Myocyte (in vitro differentiated cells): ENCODE measurements at regions not wholly inside any gene's neighbourhood (a gene's known extent, or its start where the extent isn't known, plus 50 kb on each side); places are given as distances from the start of the nearest gene placed in this dataset.

ENCODE experiments used
- DNase-seq: peaks from one replicate; pipeline ENCODE4 v3.0.0-alpha.2; 2012; ENCODE audit warnings: low read depth

- peak; percentile 71 for DNase-seq
Measured at GRCh38 chr7:130910949-130911944, 177.2 kb upstream of the KLF14 start.

DNA sequence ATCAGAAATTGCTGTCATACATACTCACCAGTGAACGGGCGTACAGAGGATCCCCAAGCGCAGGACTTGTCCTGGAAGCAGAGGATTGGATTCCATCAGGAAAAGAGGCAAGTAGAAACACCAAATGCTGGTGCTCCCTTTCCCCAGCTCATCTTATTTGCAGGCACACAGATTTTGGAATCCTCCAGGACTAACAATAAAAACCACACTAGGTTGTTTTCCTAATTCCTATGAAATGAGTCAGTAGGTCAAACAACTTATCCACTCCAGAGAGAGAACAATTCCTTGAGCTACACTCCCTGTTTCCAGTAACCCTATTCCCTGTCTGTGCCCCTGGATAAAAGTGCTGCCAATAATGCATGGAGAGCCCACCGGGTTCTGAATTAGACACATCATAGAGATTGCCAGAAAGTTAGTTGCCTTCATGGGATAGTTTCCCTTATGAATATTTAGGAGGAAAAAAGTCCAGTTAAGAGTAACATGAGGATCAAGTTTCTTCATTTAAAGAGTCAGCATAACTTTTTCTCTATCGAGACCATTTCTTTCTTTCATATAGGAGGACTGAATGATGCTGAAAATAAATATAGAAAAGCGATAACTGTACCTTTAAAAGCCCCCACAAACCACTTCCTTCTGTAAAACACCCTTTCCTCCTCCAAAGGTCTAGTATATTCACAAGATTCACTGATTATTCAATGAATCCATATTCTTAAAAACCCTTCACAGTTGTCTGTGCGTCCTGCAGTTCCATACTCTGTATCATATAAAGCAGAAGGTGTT, 178.3 kb upstream of the KLF14 start:
- peak; percentile 92 for DNase-seq

DNA sequence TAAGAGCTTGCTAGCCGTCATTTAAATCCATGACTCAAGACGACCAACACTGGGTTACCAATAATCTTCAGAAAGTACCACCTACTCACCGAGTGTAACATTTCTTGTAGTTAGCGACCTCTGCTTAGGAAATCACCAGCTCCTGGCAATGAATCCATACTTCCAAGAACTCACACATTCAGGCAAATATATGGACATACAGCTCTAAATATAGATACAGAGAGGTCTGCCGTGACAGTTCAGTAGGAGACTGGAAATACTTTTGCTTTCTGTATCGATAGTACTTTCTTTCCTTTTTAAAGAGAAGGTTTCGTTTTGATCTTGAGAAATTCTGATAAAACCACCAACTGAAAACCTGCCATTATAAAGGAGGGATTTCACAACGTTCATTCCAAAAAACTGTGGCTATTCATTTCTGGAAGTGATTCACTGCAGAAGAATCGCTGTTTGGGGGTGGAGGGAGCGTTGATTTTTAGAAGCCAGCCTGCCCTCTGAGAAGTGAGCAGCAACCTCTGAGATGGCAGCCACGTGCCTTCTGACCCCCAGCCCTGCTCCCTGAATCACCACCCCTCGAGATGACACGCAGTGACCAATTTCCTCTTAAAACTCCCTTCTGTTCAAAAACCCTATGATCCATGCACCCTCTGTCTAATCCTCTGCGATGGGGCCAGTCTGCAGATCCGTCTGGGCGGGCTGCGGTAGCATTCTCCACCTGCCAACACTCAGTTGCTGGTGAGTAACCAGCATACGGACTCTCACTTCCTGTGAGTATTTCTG, 179.0 kb upstream of the KLF14 start:
- DNase-seq = peak; percentile 95

- no peak for DNase-seq
Measured at GRCh38 chr7:130913639-130914553, 179.9 kb upstream of the KLF14 start.

- DNase-seq = no peak
Measured at GRCh38 chr7:130914554-130915294, 180.7 kb upstream of the KLF14 start.

DNA sequence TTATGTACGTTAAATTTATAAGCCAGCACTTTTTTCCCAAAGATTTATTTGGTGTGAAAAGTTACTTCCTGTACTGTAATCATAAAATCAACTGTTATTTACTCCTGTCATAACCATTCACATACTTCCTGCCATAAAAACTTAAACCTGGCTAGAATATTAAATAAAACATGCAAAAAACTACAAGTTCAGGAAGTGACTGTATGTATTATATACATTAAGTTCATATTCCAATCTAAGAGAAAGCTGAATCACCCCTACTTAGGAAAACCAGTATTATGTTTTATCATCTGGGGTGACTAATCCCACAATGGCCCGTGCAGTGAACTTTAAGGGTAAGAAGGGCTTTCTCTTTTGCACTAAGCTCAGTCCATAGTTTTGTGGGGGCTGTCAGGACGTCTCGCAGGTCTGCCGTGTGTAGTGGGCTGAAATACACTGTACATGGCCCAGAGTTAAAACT, 183.7 kb upstream of the KLF14 start:
- DNase-seq = no peak

- DNase-seq = no peak
Measured at GRCh38 chr7:130918129-130919052, 184.4 kb upstream of the KLF14 start.

GRCh38 chr7:130919316-130920103, 185.5 kb upstream of the KLF14 start:
- no peak for DNase-seq

GRCh38 chr7:130920122-130920521, 186.1 kb upstream of the KLF14 start:
- DNase-seq = no peak

- DNase-seq = peak; percentile 92
Measured at GRCh38 chr7:130921391-130922180, 187.6 kb upstream of the KLF14 start.

GRCh38 chr7:130922206-130923112, 188.5 kb upstream of the KLF14 start:
- peak; percentile 81 for DNase-seq

DNA sequence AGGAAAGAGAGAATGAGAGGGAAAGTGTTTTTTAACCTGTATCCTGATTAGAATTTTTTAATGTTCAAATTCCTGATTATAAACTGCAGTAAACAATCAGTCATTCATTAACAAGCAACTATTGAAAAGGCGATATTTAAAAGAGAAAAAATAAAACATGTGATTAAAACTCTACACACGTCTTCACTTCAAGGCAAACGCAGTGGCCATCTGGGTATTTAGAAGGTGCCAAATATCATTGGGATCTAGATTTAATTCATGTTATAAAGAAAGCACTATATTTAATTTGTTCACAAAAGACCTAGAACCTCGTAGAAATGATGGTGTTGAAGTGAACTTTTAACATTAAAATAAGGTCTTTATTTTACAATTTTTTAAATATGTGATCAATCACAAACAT, 189.4 kb upstream of the KLF14 start:
- DNase-seq = no peak

DNA sequence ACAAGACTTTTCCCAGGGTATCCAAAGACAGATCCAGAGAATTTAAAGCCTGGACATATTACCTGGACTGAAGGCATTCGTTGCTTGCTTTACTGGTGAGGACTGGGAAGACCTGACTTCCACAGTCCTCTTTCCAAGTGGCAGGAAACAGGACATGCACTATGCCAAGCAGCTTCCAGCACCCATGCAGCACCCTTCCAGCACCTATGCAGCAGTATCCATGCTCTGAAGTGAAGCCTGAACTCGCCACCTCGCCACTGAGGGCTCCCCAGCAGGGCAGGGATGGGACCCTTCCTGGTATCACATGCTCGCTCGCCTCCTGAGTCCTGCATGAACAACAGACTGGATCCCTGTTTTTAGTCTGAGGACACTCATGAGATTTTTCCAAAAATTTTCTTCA, 189.9 kb upstream of the KLF14 start:
- DNase-seq = no peak

DNA sequence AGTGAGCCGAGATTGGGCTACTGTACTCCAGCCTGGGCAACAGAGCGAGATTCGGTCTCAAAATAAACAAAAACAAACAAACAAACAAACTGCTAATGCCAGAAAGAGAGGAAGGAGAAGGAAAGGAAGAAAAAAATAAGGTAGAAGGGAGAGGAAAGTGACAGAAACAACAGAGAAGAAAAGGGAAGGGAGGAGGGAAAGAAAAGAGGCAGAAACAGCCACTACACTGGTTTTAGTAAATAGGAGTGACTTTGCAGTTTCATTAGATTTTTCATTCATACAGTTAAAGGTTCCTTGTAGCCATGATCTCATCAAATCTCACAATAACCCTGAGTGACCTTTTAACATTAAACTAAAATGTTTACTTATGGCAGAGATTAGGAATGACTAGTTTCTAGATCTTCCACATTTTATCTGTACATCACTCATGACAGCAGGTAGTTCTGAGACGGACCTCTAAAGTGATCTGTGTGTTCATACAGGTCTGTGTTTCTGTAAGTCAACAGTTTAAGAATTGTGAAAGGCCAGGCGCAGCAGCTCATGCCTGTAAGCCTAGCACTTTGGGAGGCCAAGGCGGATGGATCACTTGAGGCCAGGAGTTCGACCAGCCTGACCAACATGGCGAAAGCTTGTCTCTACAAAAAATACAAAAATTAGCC, 191.3 kb upstream of the KLF14 start:
- no peak for DNase-seq
